Testis (tissue), 2 donors: ENCODE measurements at regions not wholly inside any gene's neighbourhood (a gene's known extent, or its start where the extent isn't known, plus 50 kb on each side); places are given as distances from the start of the nearest gene placed in this dataset.

Experiments
- DNase-seq: peaks from one replicate; pipeline ENCODE4 v3.0.0-alpha.2; 2019
- H3K27ac ChIP-seq, 2 donors: fragments of 200-600 bp; sonication (generic); one replicate each; pipeline ENCODE4 v1.5.1; 2019
- H3K27me3 ChIP-seq: fragments of 200-600 bp; sonication (generic); one replicate; pipeline ENCODE4 v1.5.1; 2019
- H3K36me3 ChIP-seq: fragments of 200-600 bp; sonication (generic); one replicate; pipeline ENCODE4 v1.5.1; 2017; ENCODE audit warnings: low read depth; ENCODE audit errors: missing control alignments
- H3K4me1 ChIP-seq: fragments of 200-600 bp; sonication (generic); one replicate; pipeline ENCODE4 v1.5.1; 2019
- H3K4me3 ChIP-seq, 2 donors: fragments of 200-600 bp; sonication (generic); one replicate each; pipeline ENCODE4 v1.5.1; 2017 to 2019
- H3K9me3 ChIP-seq: fragments of 200-600 bp; sonication (generic); one replicate; pipeline ENCODE4 v1.5.1; 2017
- POLR2A ChIP-seq: fragments of 450-650 bp; IDR thresholded peaks from one replicate; pipeline ENCODE4 v1.6.1; 2017; ENCODE audit warnings: antibody characterized with exemption, mild to moderate bottlenecking, moderate library complexity
- WGBS, 2 donors: methylation state at CpG; one replicate each; pipeline ENCODE4 v1.1.5; 2018; 5-methylcytosine and 5-hydroxymethylcytosine counted together
- intact Hi-C: fragments of 100-400 bp; cut with DNase I; formaldehyde crosslinking; loops from one replicate; pipeline ENCODE4 v1.15.1; 2023; ENCODE audit warnings: low total_unique reads
- TF ChIP-seq, protein P1 (sequence below), 3 experiments: fragments of 450-650 bp in 2 of 3; fragments of 200-600 bp in 1 of 3; sonication (generic) in 1 of 3; IDR thresholded peaks; one replicate each; pipeline ENCODE4 v1.5.1; 2016 to 2019; ENCODE audit warnings: antibody characterized with exemption in 3 of 3, mild to moderate bottlenecking in 2 of 3, moderate library complexity in 1 of 3

- no peak for DNase-seq
- 86 to 87% methylated on average over 3 of the region's 3 CpGs for WGBS, 2 donors
- intact Hi-C loops: no loop called here
- Histone ChIP-seq H3K27me3 (no peaks in the 10 kb centered on the region), H3K4me3 (no peak overlapping the region), H3K27ac (no peak overlapping the region), H3K36me3 (no peaks in the 10 kb centered on the region), H3K4me1 (no peaks in the 10 kb centered on the region), H3K9me3 (no peaks in the 10 kb centered on the region)
- TF ChIP-seq POLR2A: no peak
- TF ChIP-seq, protein P1, sequence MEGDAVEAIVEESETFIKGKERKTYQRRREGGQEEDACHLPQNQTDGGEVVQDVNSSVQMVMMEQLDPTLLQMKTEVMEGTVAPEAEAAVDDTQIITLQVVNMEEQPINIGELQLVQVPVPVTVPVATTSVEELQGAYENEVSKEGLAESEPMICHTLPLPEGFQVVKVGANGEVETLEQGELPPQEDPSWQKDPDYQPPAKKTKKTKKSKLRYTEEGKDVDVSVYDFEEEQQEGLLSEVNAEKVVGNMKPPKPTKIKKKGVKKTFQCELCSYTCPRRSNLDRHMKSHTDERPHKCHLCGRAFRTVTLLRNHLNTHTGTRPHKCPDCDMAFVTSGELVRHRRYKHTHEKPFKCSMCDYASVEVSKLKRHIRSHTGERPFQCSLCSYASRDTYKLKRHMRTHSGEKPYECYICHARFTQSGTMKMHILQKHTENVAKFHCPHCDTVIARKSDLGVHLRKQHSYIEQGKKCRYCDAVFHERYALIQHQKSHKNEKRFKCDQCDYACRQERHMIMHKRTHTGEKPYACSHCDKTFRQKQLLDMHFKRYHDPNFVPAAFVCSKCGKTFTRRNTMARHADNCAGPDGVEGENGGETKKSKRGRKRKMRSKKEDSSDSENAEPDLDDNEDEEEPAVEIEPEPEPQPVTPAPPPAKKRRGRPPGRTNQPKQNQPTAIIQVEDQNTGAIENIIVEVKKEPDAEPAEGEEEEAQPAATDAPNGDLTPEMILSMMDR (IDR thresholded peaks at IDR 0.05): no peak
These were observed 556.7 kb upstream of the GRIN3A start for GRCh38 chr9:102295188-102295587.

- no peak for DNase-seq
- no peaks in the 10 kb centered on the region for H3K36me3 ChIP-seq
- H3K4me3 ChIP-seq: no peak overlapping the region
- no peak overlapping the region for H3K27ac ChIP-seq
- H3K4me1 ChIP-seq: no peaks in the 10 kb centered on the region
- H3K27me3 ChIP-seq: no peaks in the 10 kb centered on the region
- TF ChIP-seq, protein P1 (IDR thresholded peaks at IDR 0.05): no peak
- no peak for TF ChIP-seq POLR2A
- intact Hi-C loops: no loop called here
- 58 to 71% methylated on average over 2 of the region's 2 CpGs for WGBS, 2 donors
- no peaks in the 10 kb centered on the region for H3K9me3 ChIP-seq
These were observed 535.5 kb upstream of the GRIN3A start for GRCh38 chr9:102273952-102274351.

DNA sequence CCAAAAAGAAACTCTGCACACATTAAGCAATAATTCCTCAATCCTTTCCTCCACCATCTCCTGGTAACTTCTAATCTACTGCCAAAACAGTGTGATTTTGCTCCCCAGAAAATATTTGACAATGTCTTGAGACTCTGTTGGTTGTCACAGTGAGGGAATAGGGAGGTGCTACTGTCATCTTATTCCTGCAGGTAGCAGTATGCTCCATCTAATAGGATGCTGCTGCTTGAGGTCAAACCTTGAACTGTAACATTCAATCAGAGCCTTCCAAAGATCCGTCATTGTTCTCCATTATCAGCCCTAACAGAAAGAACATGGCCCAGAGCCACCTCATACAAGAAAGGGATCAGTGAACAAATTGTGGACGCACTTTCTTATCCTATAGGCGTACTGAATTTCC, 514.7 kb upstream of the GRIN3A start:
- no peak for DNase-seq
- TF ChIP-seq, protein P1 (IDR thresholded peaks at IDR 0.05): no peak
- TF ChIP-seq POLR2A: no peak
- 58 to 70% methylated on average over 3 of the region's 3 CpGs for WGBS, 2 donors
- intact Hi-C loops: no loop called here
- H3K4me3 ChIP-seq: no peak overlapping the region
- no peaks in the 10 kb centered on the region for H3K9me3 ChIP-seq
- H3K4me1 ChIP-seq: no peaks in the 10 kb centered on the region
- H3K27ac ChIP-seq: no peak overlapping the region
- H3K27me3 ChIP-seq: no peaks in the 10 kb centered on the region
- H3K36me3 ChIP-seq: no peaks in the 10 kb centered on the region

GRCh38 chr9:102244916-102245315, 506.5 kb upstream of the GRIN3A start:
- H3K27me3 ChIP-seq: no peaks in the 10 kb centered on the region
- H3K27ac ChIP-seq: no peak overlapping the region
- intact Hi-C loops: no loop called here
- no peak for DNase-seq
- no peaks in the 10 kb centered on the region for H3K36me3 ChIP-seq
- no peak overlapping the region for H3K4me3 ChIP-seq
- no peaks in the 10 kb centered on the region for H3K4me1 ChIP-seq
- no peak for TF ChIP-seq POLR2A
- TF ChIP-seq, protein P1 (IDR thresholded peaks at IDR 0.05): no peak
- no peaks in the 10 kb centered on the region for H3K9me3 ChIP-seq
- 94 to 97% methylated on average over 4 of the region's 4 CpGs for WGBS, 2 donors

DNA sequence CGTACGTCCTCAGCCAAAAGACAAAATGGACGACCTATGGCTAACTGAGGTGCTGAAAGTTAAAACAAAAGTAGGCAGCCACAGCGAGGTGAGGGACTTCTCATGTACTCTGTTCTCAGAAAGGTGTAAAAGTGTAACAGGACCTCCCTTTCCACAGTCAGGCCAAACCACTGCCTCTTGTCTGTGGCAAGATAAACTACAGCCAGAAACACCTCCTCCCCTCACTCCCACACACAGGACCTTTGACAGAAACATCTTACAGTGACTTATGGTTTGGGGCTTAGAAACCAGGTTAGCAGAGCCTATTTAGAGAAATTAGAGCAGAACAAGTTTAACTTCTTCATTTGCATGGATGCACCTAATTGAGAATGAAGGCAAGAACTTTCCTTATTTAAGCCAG, 499.1 kb upstream of the GRIN3A start:
- no peaks in the 10 kb centered on the region for H3K9me3 ChIP-seq
- no peaks in the 10 kb centered on the region for H3K4me1 ChIP-seq
- H3K27ac ChIP-seq: no peak overlapping the region
- H3K36me3 ChIP-seq: no peaks in the 10 kb centered on the region
- H3K27me3 ChIP-seq: no peaks in the 10 kb centered on the region
- intact Hi-C loops: no loop called here
- H3K4me3 ChIP-seq: no peak overlapping the region
- DNase-seq: no peak
- TF ChIP-seq, protein P1 (IDR thresholded peaks at IDR 0.05): no peak
- TF ChIP-seq POLR2A: no peak
- whole genome bisulfite sequencing, 2 donors: 71 to 86% methylated on average over 4 of the region's 4 CpGs
